ENCODE measurements at regions not wholly inside any gene's neighbourhood (a gene's known extent, or its start where the extent isn't known, plus 50 kb on each side); places are given as distances from the start of the nearest gene placed in this dataset.
A peak's percentile ranks its signal among the peaks of the same experiment; 100 is the strongest.

DNA sequence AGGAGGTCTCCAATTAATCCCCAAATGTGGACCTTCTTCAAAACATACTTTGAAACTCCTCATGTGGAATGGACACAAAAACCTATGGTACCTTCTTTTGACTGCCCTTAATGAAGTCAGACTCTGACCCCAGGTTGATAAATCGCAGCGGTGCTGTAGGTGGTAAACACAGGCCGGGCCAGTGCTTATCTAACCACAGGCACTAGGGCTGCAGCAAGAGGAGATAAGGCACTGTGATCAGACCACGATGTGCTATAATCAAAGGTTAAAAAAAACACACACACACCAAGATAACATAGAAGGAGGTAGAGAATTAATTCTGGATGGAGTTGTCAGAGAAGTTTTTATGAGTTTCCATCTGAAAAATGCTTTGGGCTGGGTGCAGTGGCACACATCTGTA, 52.3 kb upstream of the SIPA1L2 start:
- DNase-seq (ENCODE audit: insufficient read length, low spot score) (no peak), FAIRE-seq (no peak)

DNA sequence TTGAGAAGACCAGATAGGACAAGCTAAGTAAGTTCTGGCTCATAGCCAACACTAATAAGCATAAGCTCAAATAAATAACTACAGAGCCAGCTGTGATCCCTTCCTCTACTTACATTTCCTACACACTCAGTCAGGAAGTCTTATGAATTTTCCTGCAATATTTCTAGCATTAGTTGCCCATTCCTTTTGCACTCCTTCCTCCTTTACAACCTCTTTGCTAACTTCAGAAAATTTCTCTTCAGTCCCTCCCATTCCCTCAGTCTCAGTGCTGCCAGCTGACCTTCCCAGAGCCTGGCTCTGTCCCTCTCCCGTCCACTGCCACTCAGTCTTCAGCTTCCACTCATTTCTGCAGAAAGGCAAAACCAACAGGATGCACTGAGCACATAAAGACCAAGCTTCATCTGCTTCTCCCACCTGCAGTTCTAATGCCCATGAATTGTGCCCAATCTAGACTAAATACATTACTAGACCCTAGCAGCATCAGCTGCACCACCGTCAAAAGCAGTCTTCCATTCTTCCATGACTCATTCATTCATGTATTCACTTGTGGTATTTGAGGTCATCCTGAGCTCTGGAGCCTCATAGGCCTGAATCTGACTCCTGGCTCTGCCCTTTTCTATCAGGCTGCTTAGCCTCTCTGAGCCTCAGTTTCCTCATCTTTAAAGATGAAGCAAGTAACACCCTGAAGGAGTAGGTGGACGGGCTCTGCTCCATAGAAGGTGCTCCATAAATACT, 54.6 kb upstream of the SIPA1L2 start:
- FAIRE-seq (no peak), DNase-seq (ENCODE audit: insufficient read length, low spot score) (no peak)

DNA sequence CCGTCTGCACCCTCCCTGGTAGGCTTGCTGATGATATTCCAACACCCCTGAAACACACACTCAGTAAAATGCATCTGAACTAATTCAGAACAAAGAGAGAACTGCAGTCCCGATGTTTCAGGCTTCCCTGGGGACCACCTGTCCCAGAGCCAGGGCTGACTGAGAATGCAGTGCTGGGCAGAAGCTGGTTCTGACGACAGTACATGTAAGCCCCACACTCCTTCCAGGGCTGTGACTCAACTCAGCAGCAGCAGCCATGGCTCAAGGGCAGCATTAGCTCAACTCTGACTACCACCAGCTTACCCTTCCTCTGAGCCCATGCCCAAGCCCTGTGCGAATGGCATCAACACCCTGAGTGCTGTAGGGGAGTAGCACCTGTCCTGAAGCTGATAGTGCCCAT, 56.4 kb upstream of the SIPA1L2 start:
- DNase-seq (ENCODE audit: insufficient read length, low spot score) (no peak), FAIRE-seq (no peak)

DNA sequence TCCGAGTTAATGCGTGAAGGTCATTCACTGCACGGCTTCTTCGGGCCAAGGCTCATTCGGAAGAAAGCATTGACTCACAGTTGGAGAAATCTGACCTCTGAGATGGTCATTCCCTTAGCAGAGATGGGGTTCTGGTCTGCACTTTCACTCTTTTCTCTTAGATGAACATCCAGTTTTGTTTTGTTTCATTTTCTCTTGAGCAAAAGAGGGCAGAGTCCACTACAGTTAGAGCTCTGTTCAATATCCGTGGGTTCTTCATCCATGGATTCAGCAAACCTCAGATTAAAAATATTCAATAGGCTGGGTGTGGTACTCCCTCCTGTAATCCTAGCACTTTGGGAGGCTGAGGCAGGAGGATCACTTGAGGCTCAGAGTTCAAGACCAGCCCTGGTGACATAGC, 57.4 kb upstream of the SIPA1L2 start:
- DNase-seq (ENCODE audit: insufficient read length, low spot score) (no peak), FAIRE-seq (no peak)

DNA sequence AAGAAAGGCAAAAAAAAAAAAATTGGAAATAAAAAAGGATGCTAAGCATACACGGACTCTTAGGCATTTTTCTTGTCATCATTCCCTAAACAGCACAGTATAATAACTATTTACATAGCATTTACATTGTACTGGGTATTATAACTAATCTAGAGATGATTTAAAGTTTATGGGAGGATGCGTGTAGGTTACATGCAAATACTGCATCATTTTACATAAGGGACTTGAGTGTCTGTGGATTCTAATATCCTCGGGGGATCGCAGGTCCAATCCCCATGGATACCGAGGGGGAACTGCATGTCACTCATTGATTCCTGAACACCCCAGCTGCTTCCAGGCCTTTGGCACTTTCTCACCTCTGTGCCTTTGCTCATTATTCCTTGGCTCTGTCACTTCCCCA, 57.8 kb upstream of the SIPA1L2 start:
- DNase-seq (ENCODE audit: insufficient read length, low spot score) (no peak), FAIRE-seq (no peak)

DNA sequence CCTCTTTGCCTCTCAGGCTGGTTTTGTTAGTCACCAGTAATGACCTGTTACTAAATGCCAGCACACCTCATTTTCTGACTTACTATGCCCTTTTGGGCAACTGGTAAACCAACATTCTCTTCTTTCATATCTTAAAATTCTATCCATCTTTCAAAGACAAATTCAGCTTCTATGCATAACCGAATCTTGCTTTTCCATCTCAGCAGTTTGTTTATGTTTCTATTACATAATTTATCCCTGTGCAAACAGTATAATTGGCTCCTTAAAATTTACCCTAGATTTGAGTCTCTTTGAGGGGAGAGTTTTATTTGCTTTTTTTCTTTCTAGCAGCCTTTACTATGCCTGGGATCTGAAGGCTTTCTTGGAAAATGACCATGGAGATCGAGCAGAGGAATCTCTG, 58.5 kb upstream of the SIPA1L2 start:
- no peak for FAIRE-seq
- no peak for DNase-seq (ENCODE audit: insufficient read length, low spot score)

DNA sequence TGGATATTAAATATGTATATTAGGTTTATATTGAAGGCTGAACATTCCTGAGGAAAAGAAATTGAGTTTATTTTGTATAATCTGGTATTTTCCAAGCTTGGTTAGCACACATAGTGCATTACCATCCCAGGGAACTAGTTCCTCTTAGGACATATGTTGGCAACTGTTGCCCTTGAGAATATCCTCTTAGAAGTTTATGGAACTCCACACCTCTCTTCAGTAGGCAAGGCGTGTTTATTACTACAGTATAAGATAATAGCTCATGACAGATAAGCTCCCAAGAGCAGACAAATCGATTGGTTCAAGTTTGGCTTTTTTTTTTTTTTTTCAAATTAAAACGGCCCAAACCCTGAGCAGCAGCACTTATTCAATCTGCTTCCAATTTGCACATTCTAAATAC, 59.8 kb upstream of the SIPA1L2 start:
- DNase-seq (ENCODE audit: insufficient read length, low spot score) (no peak), FAIRE-seq (no peak)

DNA sequence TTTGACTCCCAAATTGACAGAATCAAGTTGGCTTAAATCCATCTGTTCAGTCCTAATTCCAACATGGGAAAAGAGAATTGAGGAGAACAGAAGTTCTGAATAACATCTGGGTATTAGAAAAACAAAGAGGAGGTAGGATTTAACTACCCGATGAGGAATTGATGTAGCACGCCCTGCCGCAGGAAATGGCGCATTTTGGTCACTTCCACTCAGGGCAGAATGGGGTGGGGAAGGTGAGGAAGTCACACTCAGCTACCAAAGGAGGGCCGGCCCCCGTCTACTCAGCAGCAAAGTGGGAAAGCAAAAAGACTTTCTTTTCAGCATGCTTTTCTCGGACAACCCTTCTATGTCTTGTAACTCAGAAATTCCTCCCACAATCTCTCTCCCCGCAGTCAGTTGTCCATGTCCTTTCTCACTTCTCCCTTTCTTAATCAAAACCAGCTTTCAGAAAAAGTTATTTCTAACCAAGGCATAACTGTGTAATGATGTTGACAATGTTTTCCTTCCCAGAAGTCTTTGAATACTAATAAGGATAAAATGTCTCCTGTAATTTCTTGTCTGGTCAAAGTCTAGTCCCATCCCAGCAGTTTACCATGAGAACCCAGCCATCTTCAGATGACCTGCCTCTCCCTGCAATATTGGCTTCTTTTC, 60.5 kb upstream of the SIPA1L2 start:
- no peak for FAIRE-seq
- no peak for DNase-seq (ENCODE audit: insufficient read length, low spot score)

DNA sequence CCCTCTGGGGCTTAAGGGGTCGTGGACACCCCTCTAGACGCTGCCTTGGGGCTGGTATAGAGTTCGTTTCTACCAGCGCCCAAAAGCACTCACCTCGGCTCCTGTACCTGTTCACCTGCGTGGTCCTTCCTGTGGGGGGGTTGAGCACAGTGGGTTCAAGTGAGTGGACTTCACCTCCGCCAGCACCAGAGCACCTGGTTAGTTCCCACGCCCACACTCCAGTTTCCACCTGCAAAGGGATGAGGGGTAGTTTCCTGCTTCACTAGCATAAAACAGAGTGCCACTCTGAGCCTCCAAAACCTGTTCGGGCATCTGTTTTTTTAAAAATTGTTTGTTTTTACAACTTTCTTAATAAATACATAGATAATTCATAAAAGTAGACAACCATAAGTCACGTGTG, 64.5 kb upstream of the SIPA1L2 start:
- FAIRE-seq (no peak), DNase-seq (ENCODE audit: insufficient read length, low spot score) (no peak)

DNA sequence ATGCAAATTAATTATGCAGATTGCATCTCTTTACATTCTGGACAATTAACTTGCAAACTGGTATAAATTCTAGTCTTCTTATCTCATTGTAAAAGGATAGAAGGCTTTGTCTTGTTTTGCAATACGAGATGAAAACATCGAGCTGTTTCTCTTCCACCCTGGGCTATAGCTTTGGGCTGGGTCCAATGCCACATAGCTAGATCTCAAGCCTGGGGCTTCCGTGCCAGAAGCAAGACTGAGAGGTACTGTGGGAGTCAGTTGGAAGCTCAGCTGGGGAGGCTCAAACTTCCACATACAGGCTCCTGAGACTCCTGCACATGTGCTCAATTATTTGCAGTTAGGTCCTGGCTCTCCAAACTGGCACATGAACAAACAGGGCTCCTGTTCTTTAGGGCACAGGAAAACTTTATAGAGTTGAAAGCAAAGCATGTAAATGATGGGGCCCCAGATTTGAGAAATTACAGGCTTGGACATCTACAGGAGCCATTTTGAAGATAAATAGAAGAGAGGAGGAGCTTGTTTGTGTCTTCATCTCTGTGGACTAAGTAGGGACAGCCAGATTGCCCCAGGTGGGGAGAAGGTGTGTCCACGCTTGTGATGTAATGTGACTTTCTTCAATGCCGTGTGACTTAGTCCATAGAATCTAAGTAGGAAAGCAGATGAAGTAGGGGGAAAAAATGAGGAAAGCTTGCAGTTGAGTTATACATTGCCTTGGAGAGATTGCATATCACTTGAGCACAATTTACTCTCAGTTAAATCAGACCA, 65.9 kb upstream of the SIPA1L2 start:
- no peak for FAIRE-seq
- DNase-seq (ENCODE audit: insufficient read length, low spot score): no peak

DNA sequence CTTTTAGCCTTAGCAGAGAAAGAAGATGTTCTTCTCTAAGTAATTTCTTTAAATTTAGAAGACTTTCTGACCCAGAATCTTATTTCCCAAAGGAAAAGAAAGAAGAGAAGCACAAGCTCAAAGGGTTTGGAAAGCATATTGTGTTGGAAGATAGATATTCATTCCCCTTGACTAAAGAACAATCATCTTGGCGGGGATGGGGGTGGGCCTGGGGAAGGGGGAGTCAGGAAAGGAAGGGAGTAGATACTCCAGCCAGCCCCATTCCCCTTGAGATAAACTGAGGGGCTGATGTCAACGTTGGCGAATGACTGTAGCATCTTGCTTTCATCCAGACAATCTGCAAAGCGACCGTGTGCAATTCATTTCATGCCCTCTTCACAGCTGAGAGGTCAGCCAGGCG, 66.5 kb upstream of the SIPA1L2 start:
- DNase-seq (ENCODE audit: insufficient read length, low spot score) (no peak), FAIRE-seq (no peak)

DNA sequence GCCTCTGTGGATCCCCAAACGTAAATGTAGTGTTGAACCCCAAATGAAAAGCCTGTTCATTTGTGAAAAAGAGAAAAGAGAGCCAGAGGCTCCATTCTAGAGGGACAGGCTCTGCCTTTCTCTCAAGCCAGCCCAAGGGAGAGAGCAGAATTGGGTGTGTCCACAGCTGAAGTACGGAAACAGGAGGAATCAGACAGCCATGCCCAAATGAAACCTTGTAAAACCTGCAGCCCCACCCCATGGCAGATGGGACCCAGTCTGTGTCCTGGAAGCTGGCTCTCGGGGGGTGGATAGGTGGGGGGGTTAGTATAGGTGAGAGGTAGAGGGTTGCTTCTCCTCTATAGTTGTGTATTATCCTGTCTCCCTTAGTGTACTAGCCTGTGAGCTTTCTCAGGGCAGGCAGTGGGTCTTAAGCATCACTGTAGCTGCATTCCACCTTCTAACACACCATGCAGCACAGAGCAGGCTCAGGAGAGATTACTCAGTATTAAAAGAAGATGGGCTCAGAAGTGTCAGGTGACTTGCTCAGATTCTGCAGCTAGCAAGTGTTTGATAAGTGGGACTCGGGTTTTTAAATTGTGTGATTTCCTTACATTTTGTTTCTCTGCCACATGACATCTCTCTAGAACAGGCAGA, 67.4 kb upstream of the SIPA1L2 start:
- DNase-seq (ENCODE audit: insufficient read length, low spot score) (no peak), FAIRE-seq (no peak)

DNA sequence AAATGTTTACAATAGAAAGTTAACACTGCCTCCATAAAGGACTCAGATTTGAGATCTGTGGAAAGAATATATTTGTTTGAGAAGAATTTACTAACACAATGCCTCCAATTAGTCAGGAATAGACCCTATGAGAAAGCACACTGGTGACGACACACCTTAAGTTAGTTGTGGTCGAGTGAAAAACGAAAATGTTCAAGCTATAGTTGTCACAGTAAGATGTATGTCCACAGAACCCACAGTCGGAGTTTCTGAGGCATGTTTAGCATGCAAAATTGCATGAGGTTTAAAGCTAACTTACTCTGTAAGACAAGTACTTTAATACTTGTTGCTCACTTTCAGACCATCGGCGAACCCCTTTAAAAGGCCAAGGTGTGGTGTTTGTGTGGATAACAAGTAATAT, 69.9 kb upstream of the SIPA1L2 start:
- DNase-seq (ENCODE audit: insufficient read length, low spot score): no peak
- no peak for FAIRE-seq

DNA sequence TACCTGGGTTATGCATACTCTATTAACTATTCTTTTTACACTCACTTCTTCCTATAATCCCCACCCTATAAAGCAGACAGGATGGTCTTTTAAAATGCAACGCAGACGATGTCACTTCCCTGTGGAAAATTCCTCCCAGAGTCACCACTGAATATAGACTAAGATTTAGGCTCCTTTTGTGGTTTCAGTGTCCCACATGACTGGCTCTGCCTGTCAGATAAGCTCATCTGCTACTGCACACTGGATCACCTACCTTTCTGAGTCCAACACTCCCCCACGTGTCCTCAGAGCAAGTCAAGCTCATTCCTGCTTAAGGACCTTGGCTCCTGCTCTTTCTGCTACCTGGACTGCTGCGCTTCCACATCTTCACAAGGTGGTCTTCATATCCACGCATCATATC, 73.0 kb upstream of the SIPA1L2 start:
- FAIRE-seq (no peak), DNase-seq (ENCODE audit: insufficient read length, low spot score) (no peak)

DNA sequence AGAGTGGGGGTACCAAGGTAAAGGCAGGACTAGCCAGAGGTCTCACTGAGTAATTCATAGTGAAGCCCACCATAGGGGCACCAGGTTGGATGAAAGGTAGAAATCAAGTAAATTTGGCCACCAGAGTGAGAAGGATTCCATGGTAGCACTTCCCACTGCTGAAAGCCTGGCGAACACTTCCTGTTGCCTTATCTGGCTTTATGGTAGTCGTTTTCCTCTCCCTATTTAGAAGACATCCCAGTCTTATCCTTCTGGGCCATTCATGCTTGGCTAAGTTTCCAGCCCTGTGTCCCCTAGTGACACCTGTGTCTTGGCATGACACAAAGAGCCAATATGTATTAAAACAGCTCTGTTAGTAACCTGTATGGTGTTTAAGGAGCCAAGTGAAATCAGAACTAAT, 74.3 kb upstream of the SIPA1L2 start:
- no peak for FAIRE-seq

DNA sequence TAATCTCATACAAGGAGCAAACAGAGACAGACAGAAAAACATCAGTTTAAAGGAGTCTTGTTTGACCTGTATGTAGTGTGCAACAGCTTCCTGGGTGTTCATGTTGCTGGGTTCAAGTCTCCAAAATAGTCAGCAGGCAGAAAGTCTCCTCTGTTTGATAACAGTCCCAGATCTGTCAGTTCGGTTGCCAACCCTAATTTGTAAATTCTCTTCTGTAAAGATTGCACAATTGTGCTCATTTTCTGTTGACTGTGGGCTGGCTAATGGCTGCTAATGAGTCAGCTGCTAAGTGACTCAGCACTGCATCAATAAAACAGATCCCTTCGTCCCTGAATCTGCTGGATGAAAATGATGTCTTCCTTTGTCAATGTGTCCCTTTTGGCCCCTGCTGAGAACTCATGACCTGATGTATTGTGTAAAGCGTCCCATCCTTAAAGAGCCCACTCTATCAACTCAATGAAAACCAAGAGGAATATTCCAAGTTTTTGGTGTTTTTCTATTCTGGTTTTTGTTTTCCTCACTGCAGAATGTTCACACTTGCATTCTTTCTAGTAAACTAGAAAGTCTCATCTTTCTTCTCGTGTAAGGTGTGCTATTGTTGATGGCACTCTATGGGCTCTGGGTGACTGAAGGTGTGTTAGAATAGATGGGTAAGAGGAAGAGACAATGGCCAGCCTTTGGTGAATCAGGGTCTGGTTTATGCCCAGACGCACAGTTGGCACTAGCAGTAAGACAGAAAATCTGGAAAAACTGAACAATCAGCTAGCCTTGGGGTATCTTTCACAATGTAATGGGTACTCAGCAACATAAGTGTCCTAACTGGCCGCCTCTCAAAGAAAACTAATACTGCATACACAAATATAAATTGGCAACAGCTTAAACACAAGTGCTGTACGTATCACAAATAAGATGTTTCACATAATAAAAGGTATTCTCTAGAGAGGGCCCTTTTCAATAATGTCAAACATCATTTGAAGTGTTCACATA, 75.1 kb upstream of the SIPA1L2 start:
- FAIRE-seq (no peak), DNase-seq (ENCODE audit: insufficient read length, low spot score) (peak; percentile 78)

More for the DNA sequence above, 74.3 kb upstream of the SIPA1L2 start:
- DNase-seq (ENCODE audit: insufficient read length, low spot score): no peak

DNA sequence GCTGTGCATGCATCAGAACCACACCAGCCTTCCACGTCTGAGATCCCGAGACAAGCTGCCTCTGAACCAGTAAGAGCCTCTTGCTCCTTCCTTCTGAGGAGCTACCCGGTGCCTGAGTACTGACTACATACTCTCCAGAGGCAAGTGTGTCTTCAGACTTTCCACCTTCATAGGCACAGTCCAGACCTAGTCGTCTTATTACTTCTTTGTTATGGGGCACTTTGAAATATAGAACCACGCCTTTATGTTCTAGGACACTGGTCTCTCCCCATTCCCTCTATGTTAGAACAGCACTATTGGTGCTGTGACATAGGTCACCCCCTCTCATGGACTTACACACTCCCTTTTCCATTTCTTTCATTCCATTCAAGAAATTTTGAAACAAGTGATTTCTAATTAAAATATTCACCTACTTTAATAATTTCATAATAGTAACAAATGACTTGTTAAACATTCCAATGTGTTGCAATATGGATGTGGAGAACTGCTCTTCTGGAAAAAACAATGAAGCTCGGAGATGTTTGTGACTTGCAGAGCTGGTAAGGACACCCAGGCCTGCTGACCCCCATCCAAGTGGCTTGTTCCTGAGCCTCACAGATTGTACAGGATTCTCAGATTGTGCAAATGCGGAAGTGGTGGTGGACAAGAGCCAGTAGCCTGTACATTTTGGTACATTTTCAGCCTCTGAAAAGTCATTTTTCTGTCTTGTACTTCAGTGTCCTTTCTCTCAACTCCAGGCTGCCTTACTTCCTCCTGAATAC, 76.1 kb upstream of the SIPA1L2 start:
- DNase-seq (ENCODE audit: insufficient read length, low spot score) (no peak), FAIRE-seq (no peak)

DNA sequence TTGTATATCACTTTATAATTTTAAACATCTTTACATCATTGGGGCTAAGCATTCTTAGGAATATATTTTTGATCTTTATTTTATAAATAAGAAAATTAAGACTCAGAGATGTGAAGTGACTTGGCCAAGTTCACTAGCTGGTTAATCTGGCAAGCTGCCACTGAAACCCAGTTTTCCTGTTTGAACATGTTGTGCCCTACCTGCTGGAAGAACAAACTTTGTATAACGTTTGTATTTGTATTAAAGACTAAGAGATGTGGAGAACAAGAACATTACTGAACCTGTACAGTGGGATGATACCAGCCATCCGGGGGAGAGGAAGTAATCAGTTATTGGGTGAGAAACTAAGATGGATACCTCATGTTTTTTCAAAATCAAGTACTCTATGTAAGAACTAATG, 77.2 kb upstream of the SIPA1L2 start:
- no peak for DNase-seq (ENCODE audit: insufficient read length, low spot score)
- no peak for FAIRE-seq

DNA sequence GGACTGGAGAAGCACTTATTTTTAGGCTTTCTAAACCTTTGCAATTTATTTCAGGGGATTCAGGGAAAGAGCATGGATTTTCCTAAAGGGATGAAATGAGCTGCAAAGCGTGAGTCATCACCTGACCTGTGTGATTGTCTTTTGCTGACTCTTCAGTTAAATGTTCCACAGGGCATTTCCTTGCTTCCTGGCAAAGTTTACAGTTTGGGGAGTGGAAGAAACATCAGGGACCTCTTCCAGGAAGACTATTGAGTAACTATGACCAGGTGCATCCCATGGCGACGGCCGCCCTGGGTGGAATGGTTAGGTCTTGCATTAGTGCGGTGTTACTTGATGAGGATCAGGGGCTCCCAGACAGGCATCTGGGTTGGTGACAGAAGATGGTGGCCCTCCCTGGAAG, 79.5 kb upstream of the SIPA1L2 start:
- no peak for DNase-seq (ENCODE audit: insufficient read length, low spot score)
- FAIRE-seq: no peak

DNA sequence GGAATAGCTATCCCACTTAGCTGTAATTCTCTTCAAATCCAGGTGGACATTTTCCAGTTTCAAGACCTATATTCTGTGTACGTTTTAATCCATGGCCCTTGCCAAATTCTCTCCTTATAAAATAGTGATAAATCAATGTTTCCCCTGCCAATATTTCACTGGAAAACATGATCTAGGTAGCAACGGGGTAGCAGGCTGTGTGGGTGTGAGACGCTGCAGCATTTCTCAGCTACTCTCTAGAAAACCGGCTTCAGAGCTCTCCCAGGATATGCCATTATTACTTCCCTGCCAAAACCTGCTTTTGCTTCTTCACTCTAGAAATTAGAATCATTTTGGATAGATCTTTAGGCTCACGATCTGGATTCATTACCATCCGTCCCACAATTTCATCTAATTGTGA, 82.1 kb upstream of the SIPA1L2 start:
- FAIRE-seq: no peak
- DNase-seq (ENCODE audit: insufficient read length, low spot score): no peak

Measured in HTR-8/SVneo (cell line).